Gastroesophageal sphincter (tissue), 3 donors: ENCODE measurements at regions not wholly inside any gene's neighbourhood (a gene's known extent, or its start where the extent isn't known, plus 50 kb on each side); places are given as distances from the start of the nearest gene placed in this dataset.

Experiments used
- CTCF ChIP-seq, 4 experiments: fragments of 200-600 bp in 2 of 4; fragments of 450-650 bp in 2 of 4; sonication (generic) in 1 of 4; IDR thresholded peaks; one replicate each; pipeline ENCODE4 v1.5.1; 2017 to 2019; ENCODE audit warnings: antibody characterized with exemption in 4 of 4, mild to moderate bottlenecking in 2 of 4, moderate library complexity in 2 of 4
- EP300 ChIP-seq: sonication (generic); formaldehyde crosslinking; IDR thresholded peaks from one replicate; pipeline ENCODE4 v1.6.1; 2017; ENCODE audit warnings: antibody characterized with exemption, mild to moderate bottlenecking

GRCh38 chr18:77346208-77346810 lies 96.7 kb downstream of the GALR1 start:
- TF ChIP-seq CTCF (IDR thresholded peaks at IDR 0.05) (no peak), EP300 (no peak)
